Gastroesophageal sphincter (tissue), 3 donors: ENCODE measurements at regions not wholly inside any gene's neighbourhood (a gene's known extent, or its start where the extent isn't known, plus 50 kb on each side); places are given as distances from the start of the nearest gene placed in this dataset.

Source experiments
- EP300 ChIP-seq: sonication (generic); formaldehyde crosslinking; IDR thresholded peaks from one replicate; pipeline ENCODE4 v1.6.1; 2017; ENCODE audit warnings: antibody characterized with exemption, mild to moderate bottlenecking
- POLR2A ChIP-seq, 2 donors: fragments of 450-650 bp; IDR thresholded peaks; one replicate each; pipeline ENCODE4 v1.6.1; 2017; ENCODE audit warnings: antibody characterized with exemption in 2 of 2, mild to moderate bottlenecking in 2 of 2, moderate library complexity in 1 of 2
- POLR2AphosphoS5 ChIP-seq: sonication (generic); formaldehyde crosslinking; IDR thresholded peaks from one replicate; pipeline ENCODE4 v1.6.1; 2017; ENCODE audit warnings: antibody characterized with exemption
- TF ChIP-seq, protein P1 (sequence below), 4 experiments: fragments of 200-600 bp in 2 of 4; fragments of 450-650 bp in 2 of 4; sonication (generic) in 1 of 4; IDR thresholded peaks; one replicate each; pipeline ENCODE4 v1.5.1; 2017 to 2019; ENCODE audit warnings: antibody characterized with exemption in 4 of 4, mild to moderate bottlenecking in 2 of 4, moderate library complexity in 2 of 4

GRCh38 chr16:50459496-50460080 is 88.6 kb upstream of the NKD1 start:
- TF ChIP-seq, protein P1, sequence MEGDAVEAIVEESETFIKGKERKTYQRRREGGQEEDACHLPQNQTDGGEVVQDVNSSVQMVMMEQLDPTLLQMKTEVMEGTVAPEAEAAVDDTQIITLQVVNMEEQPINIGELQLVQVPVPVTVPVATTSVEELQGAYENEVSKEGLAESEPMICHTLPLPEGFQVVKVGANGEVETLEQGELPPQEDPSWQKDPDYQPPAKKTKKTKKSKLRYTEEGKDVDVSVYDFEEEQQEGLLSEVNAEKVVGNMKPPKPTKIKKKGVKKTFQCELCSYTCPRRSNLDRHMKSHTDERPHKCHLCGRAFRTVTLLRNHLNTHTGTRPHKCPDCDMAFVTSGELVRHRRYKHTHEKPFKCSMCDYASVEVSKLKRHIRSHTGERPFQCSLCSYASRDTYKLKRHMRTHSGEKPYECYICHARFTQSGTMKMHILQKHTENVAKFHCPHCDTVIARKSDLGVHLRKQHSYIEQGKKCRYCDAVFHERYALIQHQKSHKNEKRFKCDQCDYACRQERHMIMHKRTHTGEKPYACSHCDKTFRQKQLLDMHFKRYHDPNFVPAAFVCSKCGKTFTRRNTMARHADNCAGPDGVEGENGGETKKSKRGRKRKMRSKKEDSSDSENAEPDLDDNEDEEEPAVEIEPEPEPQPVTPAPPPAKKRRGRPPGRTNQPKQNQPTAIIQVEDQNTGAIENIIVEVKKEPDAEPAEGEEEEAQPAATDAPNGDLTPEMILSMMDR (IDR thresholded peaks at IDR 0.05), result no peak
- TF ChIP-seq EP300 (no peak), POLR2AphosphoS5 (no peak), POLR2A (IDR thresholded peaks at IDR 0.05) (no peak)
